ENCODE measurements at regions not wholly inside any gene's neighbourhood (a gene's known extent, or its start where the extent isn't known, plus 50 kb on each side); places are given as distances from the start of the nearest gene placed in this dataset.

- TF ChIP-seq REST (IDR thresholded peaks at IDR 0.05; ENCODE audit: insufficient read depth in 1 of 2, low read depth in 2 of 2, low read length in 2 of 2), result no peak
- TF ChIP-seq SIN3A (IDR thresholded peaks at IDR 0.05; ENCODE audit: borderline replicate concordance, insufficient read depth, low read length), result no peak
- TF ChIP-seq POLR2AphosphoS5 (IDR thresholded peaks at IDR 0.05; ENCODE audit: low read depth, low read length), result no peak
- TF ChIP-seq TAF1 (IDR thresholded peaks at IDR 0.05; ENCODE audit: borderline replicate concordance, insufficient read depth, low read length), result no peak
- no peak for TF ChIP-seq FOXP2 (optimal IDR thresholded peaks at IDR 0.05; ENCODE audit: borderline replicate concordance, extremely low read depth, extremely low read length, insufficient read depth)
Measured at GRCh38 chr4:173821036-173821435, 291.0 kb upstream of the HAND2 start.

- TF ChIP-seq POLR2AphosphoS5 (IDR thresholded peaks at IDR 0.05; ENCODE audit: low read depth, low read length), result no peak
- no peak for TF ChIP-seq TAF1 (IDR thresholded peaks at IDR 0.05; ENCODE audit: borderline replicate concordance, insufficient read depth, low read length)
- TF ChIP-seq REST (IDR thresholded peaks at IDR 0.05; ENCODE audit: insufficient read depth in 1 of 2, low read depth in 2 of 2, low read length in 2 of 2), result no peak
- TF ChIP-seq FOXP2 (optimal IDR thresholded peaks at IDR 0.05; ENCODE audit: borderline replicate concordance, extremely low read depth, extremely low read length, insufficient read depth), result no peak
Measured at GRCh38 chr4:173807347-173807746, 277.3 kb upstream of the HAND2 start.

GRCh38 chr4:173805884-173806283, 275.9 kb upstream of the HAND2 start:
- TF ChIP-seq FOXP2 (optimal IDR thresholded peaks at IDR 0.05; ENCODE audit: borderline replicate concordance, extremely low read depth, extremely low read length, insufficient read depth) (no peak), TAF1 (IDR thresholded peaks at IDR 0.05; ENCODE audit: borderline replicate concordance, insufficient read depth, low read length) (no peak)

GRCh38 chr4:173802662-173803022, 272.6 kb upstream of the HAND2 start:
- no peak for TF ChIP-seq POLR2AphosphoS5 (IDR thresholded peaks at IDR 0.05; ENCODE audit: low read depth, low read length)
- no peak for TF ChIP-seq REST (IDR thresholded peaks at IDR 0.05; ENCODE audit: insufficient read depth in 1 of 2, low read depth in 2 of 2, low read length in 2 of 2)
- no peak for TF ChIP-seq TAF1 (IDR thresholded peaks at IDR 0.05; ENCODE audit: borderline replicate concordance, insufficient read depth, low read length)
- TF ChIP-seq SIN3A (IDR thresholded peaks at IDR 0.05; ENCODE audit: borderline replicate concordance, insufficient read depth, low read length), result no peak
- no peak for TF ChIP-seq FOXP2 (optimal IDR thresholded peaks at IDR 0.05; ENCODE audit: borderline replicate concordance, extremely low read depth, extremely low read length, insufficient read depth)

- TF ChIP-seq SIN3A (IDR thresholded peaks at IDR 0.05; ENCODE audit: borderline replicate concordance, insufficient read depth, low read length), result no peak
Measured at GRCh38 chr4:173801876-173802661, 272.0 kb upstream of the HAND2 start.

GRCh38 chr4:173801361-173801760, 271.3 kb upstream of the HAND2 start:
- TF ChIP-seq POLR2AphosphoS5 (IDR thresholded peaks at IDR 0.05; ENCODE audit: low read depth, low read length), result no peak
- no peak for TF ChIP-seq SIN3A (IDR thresholded peaks at IDR 0.05; ENCODE audit: borderline replicate concordance, insufficient read depth, low read length)
- no peak for TF ChIP-seq TAF1 (IDR thresholded peaks at IDR 0.05; ENCODE audit: borderline replicate concordance, insufficient read depth, low read length)
- TF ChIP-seq REST (IDR thresholded peaks at IDR 0.05; ENCODE audit: insufficient read depth in 1 of 2, low read depth in 2 of 2, low read length in 2 of 2), result no peak
- TF ChIP-seq FOXP2 (optimal IDR thresholded peaks at IDR 0.05; ENCODE audit: borderline replicate concordance, extremely low read depth, extremely low read length, insufficient read depth), result no peak

Data from PFSK-1 (cell line).